Aorta (tissue), 5 donors: ENCODE measurements at regions not wholly inside any gene's neighbourhood (a gene's known extent, or its start where the extent isn't known, plus 50 kb on each side); places are given as distances from the start of the nearest gene placed in this dataset.

Experiments used
- ATAC-seq: fragments of 200-7000 bp; cut with Tn5 transposase; one replicate; pipeline ENCODE4 v1.9.1; 2022; ENCODE audit warnings: moderate library complexity; ENCODE audit not compliant: low FRiP score
- DNase-seq, 2 donors: peaks; one replicate each; pipeline ENCODE4 v3.0.0-alpha.2; 2020
- H3K27ac ChIP-seq, 2 donors: one replicate each; pipeline ENCODE4 v1.5.1; 2013; ENCODE audit warnings: low read length in 2 of 2, mild to moderate bottlenecking in 2 of 2, moderate library complexity in 2 of 2, control low read depth in 1 of 2, inconsistent platforms in 1 of 2, low read depth in 1 of 2
- H3K27me3 ChIP-seq, 2 donors: one replicate each; pipeline ENCODE4 v1.6.1; 2013; ENCODE audit warnings: control low read depth in 1 of 2, low read length in 1 of 2, mild to moderate bottlenecking in 1 of 2, moderate library complexity in 1 of 2; ENCODE audit not compliant: insufficient read depth in 2 of 2, control insufficient read depth in 1 of 2
- H3K36me3 ChIP-seq, 2 donors: one replicate each; pipeline ENCODE4 v1.6.1; 2013; ENCODE audit warnings: control low read depth in 1 of 2, low read length in 1 of 2, mild to moderate bottlenecking in 1 of 2; ENCODE audit not compliant: insufficient read depth in 2 of 2, control insufficient read depth in 1 of 2
- H3K4me1 ChIP-seq, 2 donors: one replicate each; pipeline ENCODE4 v1.6.1; 2013; ENCODE audit warnings: low read length in 2 of 2, control low read depth in 1 of 2, mild to moderate bottlenecking in 1 of 2, moderate library complexity in 1 of 2; ENCODE audit not compliant: insufficient read depth in 2 of 2, control insufficient read depth in 1 of 2
- H3K4me3 ChIP-seq, 2 donors: one replicate each; pipeline ENCODE4 v1.5.1; 2013; ENCODE audit warnings: low read length in 2 of 2, control low read depth in 1 of 2, mild to moderate bottlenecking in 1 of 2
- H3K9me3 ChIP-seq: one replicate; pipeline ENCODE4 v1.6.1; 2013; ENCODE audit warnings: mild to moderate bottlenecking, low read length; ENCODE audit not compliant: control insufficient read depth
- WGBS, 2 donors: extraction: QIAGEN DNeasy Blood & Tissue Kit; methylation state at CpG; one replicate each; pipeline ENCODE4 v1.1.7; 2013; 5-methylcytosine and 5-hydroxymethylcytosine counted together
- intact Hi-C, 2 donors: fragments of 100-400 bp; cut with DNase I; formaldehyde crosslinking; loops; one replicate each; pipeline versions ENCODE4 v1.14.2 to v1.15.0; 2022
- donor health status: healthy with polysubstance abuse.
- donor health status: Bipolar disorder and iron deficiency.
- donor health status: DM: no; HTN: no; CAD: no.
- donor health status: DM: no; HTN: no; CAD: no.
- donor health status: DM: yes; HTN: yes; CAD: no.

DNA sequence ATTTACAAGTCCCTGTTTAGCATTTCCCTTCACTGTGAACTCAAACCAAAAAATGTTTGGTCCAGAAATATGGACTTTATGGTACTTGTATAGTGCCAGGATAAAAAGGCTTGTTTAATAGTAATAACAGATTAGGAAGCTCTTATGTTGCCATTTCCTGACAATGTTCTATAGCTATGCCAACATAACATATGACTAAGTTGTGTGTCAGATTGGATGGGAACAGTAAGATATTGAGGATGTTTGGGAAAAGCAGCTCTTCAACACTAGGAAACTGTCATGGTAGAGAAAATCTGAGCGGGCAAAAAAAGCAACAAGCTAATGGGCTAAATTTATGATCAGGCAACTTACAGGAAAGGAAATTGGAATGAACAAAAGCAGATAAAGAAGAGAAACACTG is 287.1 kb upstream of the ADGRL4 start:
- Histone ChIP-seq H3K27ac (no peak overlapping the region), H3K9me3 (no peaks in the 10 kb centered on the region), H3K36me3 (no peaks in the 10 kb centered on the region), H3K4me3 (no peak overlapping the region), H3K4me1 (peaks cover 2 to 6% of the 10 kb centered on the region in 2 donors), H3K27me3 (no peaks in the 10 kb centered on the region)
- ATAC-seq (no peak), DNase-seq (no peak)
- intact Hi-C loops: no loop called here
- WGBS, 2 donors: 4 to 7% methylated on average over 1 of the region's 1 CpG

DNA sequence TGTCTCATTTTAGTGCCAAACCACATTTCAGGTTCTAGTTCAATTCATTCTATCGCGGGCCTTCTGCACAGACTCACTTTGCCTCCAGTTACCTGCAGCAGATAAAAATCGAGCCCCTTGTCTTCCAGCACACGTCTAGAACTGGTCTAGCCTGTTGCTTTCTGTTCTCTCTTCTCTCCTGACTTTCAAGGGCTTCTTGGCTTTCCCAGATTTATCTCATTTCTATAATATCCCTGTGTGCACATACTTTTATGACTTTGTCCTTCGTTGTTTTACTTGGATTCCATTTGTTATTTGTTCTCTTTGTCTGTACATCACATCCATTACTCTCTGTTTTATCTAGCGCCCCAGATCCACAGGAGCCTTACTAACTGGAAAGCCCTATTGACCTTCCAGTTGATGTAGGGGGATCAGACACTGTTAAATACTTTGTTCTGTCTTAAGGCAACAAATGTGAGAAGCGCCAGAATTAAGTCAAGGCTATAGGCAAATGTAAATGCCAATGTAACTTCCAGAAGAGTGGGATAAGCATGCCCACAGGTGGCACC is 284.5 kb upstream of the ADGRL4 start:
- Histone ChIP-seq H3K4me3 (no peak overlapping the region), H3K27me3 (no peaks in the 10 kb centered on the region), H3K36me3 (no peaks in the 10 kb centered on the region), H3K27ac (no peak overlapping the region), H3K9me3 (no peaks in the 10 kb centered on the region), H3K4me1 (peaks cover 2 to 6% of the 10 kb centered on the region in 2 donors)
- 81 to 92% methylated on average over 7 of the region's 7 CpGs for WGBS, 2 donors
- DNase-seq: no peak
- no peak for ATAC-seq
- intact Hi-C loops: no loop called here

DNA sequence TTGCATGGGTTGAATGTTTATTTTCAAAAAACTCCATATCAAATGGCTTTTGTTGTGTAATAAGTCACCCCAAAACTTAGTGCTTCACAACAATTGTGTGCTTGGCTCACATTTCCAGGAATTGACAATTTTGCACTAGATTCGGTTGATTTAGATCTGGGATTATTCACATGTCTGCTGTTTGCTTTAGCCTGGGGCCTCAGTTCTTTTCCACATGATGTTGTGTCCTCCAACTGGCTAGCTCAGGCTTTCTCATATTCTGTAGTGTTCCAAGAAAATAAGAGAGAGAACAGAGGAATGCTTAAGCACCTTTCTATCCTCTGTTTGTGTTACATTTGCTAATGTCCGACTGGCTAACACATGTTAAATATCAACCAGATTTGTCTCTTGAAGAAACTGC is 281.5 kb upstream of the ADGRL4 start:
- Histone ChIP-seq H3K9me3 (no peaks in the 10 kb centered on the region), H3K4me1 (no peaks in the 10 kb centered on the region), H3K4me3 (no peak overlapping the region), H3K27ac (no peak overlapping the region), H3K27me3 (no peaks in the 10 kb centered on the region), H3K36me3 (no peaks in the 10 kb centered on the region)
- 93 to 95% methylated on average over 2 of the region's 2 CpGs for WGBS, 2 donors
- DNase-seq (no peak), ATAC-seq (no peak)
- intact Hi-C loops: no loop called here

DNA sequence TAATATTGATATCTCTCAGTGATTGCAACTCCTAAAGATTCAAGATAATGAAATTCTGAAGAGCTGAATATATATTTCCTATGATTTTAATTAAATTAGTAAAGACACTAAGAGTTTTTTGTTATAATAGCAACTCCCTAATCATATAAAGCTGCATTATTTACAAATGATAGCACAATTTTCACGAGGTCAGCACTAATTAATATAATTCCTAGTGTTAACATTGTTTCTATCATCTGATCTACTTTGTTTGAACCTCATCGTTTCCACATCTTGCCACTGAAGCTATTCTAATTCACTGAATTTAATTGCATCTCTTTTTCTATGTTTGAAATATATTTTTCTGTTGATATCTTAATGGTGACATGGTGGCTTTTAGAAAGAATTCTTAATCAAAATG is 279.1 kb upstream of the ADGRL4 start:
- DNase-seq (no peak), ATAC-seq (no peak)
- Histone ChIP-seq H3K9me3 (no peaks in the 10 kb centered on the region), H3K4me1 (no peaks in the 10 kb centered on the region), H3K27me3 (no peaks in the 10 kb centered on the region), H3K4me3 (no peak overlapping the region), H3K36me3 (no peaks in the 10 kb centered on the region), H3K27ac (no peak overlapping the region)
- 80 to 81% methylated on average over 2 of the region's 2 CpGs for WGBS, 2 donors
- intact Hi-C loops: no loop called here

DNA sequence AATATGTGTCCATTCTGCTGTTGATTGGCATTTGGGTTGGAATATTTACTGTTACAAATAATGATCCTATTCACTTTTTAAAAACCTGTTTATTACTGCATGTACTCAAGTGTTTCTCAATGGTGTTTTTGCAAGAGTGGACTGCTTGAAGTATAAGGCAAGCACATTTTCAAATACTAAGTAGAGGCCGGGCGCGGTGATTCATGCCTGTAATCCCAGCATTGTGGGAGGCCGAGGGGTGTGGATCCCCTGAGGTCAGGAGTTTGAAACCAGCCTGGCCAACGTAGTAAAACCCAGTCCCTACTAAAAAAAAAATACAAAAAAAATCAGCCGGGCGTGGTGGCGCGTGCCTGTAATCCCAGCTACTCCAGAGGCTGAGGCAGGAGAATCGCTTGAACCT is 276.9 kb upstream of the ADGRL4 start:
- DNase-seq: no peak
- H3K9me3 ChIP-seq: no peaks in the 10 kb centered on the region
- ATAC-seq: no peak
- H3K4me3 ChIP-seq: no peak overlapping the region
- no peaks in the 10 kb centered on the region for H3K36me3 ChIP-seq
- intact Hi-C loops: no loop called here
- no peak overlapping the region for H3K27ac ChIP-seq
- no peaks in the 10 kb centered on the region for H3K4me1 ChIP-seq
- H3K27me3 ChIP-seq: no peaks in the 10 kb centered on the region
- 94 to 95% methylated on average over 10 of the region's 10 CpGs for WGBS, 2 donors

DNA sequence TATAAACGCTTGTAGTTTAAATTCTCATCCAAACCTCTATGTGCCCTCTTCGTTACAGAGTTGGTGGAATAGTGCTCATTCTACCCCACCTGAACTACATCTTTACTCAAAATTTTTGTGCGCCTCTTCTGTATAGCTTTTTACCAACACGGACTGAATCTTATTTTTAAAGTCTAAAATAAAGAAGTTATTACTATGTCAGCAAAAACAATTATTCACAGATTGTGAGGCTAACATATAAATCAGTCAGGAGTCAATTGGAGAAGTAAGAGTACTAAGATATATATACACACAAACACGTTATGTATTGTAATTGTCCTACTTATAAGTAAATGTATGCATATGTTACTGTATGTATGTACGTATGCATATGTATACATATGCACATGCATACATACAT is 274.9 kb upstream of the ADGRL4 start:
- H3K27ac ChIP-seq: no peak overlapping the region
- WGBS, 2 donors: 83 to 84% methylated on average over 6 of the region's 6 CpGs

DNA sequence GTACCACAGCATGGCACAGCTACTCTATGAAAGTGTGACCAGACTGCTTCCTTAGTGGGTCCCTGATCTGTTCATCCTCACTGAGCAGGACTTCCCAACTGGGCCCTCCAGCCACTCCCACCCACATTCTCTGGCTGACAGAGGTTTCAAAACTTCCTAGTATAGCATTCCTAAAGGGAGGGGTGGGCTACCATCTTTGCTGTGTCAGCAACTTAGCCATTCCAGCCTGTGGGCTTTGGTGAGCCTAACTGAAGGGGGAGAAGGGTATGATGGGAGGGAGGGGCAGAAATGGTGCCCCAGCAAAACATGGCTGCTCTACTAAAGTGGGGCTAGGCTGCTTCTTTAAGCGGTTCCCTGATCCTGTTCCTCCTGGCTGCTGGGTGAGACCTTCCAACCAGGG is 265.2 kb upstream of the ADGRL4 start:
- no peak for ATAC-seq
- no peaks in the 10 kb centered on the region for H3K36me3 ChIP-seq
- no peak overlapping the region for H3K27ac ChIP-seq
- no peaks in the 10 kb centered on the region for H3K27me3 ChIP-seq
- intact Hi-C loops: no loop called here
- no peak overlapping the region for H3K4me3 ChIP-seq
- H3K4me1 ChIP-seq: no peaks in the 10 kb centered on the region
- DNase-seq: no peak
- no peaks in the 10 kb centered on the region for H3K9me3 ChIP-seq
- WGBS, 2 donors: 100% methylated on average over 1 of the region's 1 CpG

More for the DNA sequence above, 274.9 kb upstream of the ADGRL4 start:
- Histone ChIP-seq H3K36me3 (no peaks in the 10 kb centered on the region), H3K27me3 (no peaks in the 10 kb centered on the region), H3K4me1 (no peaks in the 10 kb centered on the region), H3K4me3 (no peak overlapping the region), H3K9me3 (no peaks in the 10 kb centered on the region)
- intact Hi-C loops: no loop called here
- no peak for DNase-seq
- ATAC-seq: no peak

DNA sequence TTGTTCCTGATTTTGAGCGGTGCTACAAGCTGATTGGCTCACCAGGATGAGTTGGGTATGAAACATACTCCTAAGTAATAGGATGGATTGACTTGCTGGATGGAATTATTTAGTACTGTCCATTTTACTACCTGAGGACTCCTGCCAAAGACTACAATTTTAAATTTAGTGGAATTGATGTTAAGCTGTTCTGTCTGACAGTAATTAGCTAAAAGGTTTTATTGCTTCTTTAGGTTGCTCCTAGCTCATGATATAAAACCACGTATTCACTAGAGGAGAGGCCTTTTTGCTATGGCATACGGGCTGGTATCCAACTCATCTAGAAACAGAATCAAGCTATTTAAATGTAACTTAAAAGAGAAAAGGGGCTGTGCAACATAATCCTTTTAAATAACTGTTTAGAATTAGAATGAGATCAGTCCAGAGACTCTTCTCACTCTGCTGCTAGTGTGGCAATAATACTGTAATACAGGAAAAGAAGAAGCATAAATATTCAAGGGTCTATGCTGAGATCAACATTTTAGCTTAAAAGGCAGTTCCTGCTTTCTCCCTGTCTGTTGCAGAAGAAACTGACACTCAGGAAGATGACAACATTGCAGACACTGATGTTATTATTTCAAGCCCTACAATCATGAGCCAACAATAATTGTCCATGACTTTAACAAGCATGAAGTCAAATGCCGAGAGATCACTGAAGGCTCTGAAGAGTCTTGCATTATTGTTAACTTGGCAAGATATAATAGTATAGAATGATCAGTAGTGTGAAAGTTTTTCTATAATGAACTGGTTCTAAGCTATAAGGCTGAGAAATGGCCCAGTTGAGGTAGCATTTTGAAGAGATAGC is 258.7 kb upstream of the ADGRL4 start:
- Histone ChIP-seq H3K36me3 (no peaks in the 10 kb centered on the region), H3K27ac (no peak overlapping the region), H3K4me3 (no peak overlapping the region), H3K9me3 (no peaks in the 10 kb centered on the region), H3K4me1 (no peaks in the 10 kb centered on the region), H3K27me3 (no peaks in the 10 kb centered on the region)
- WGBS, 2 donors: 92 to 98% methylated on average over 4 of the region's 4 CpGs
- intact Hi-C loops: loop anchor here (2.0 to 5.0 kb wide), 2 partner anchors 82 to 87 kb away; no protein-coding TSS in a partner anchor
- DNase-seq (no peak), ATAC-seq (no peak)

DNA sequence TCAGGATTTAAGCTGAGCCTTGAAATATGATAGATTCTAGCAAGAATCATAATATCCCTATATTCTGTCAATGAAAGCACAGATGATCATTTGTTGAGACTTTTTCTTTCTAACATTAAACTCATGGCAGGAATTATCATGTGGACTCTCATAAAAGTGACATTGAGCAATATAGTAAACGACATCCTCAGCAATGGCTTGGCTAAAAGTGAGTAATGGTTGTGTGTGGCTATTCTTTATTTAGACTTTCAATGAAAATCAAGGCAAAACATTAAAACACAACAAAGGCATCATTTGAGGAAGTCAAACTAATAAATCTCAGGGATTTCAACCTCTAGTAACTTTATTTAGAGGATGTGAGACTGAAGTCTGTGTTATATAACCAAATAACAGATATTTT is 257.8 kb upstream of the ADGRL4 start:
- Histone ChIP-seq H3K4me1 (no peaks in the 10 kb centered on the region), H3K27ac (no peak overlapping the region), H3K4me3 (no peak overlapping the region), H3K9me3 (no peaks in the 10 kb centered on the region), H3K36me3 (no peaks in the 10 kb centered on the region), H3K27me3 (no peaks in the 10 kb centered on the region)
- intact Hi-C loops: loop anchor here (2.0 to 5.0 kb wide), 2 partner anchors 83 to 88 kb away; no protein-coding TSS in a partner anchor
- DNase-seq (no peak), ATAC-seq (no peak)
- 81 to 82% methylated on average over 1 of the region's 1 CpG for WGBS, 2 donors
